ENCODE measurements at regions not wholly inside any gene's neighbourhood (a gene's known extent, or its start where the extent isn't known, plus 50 kb on each side); places are given as distances from the start of the nearest gene placed in this dataset.
"Not testable (repeated sequence)": the region's sequence is repeated elsewhere in the genome, so short reads cannot be mapped to it uniquely, and the experiment has no call there.

DNA sequence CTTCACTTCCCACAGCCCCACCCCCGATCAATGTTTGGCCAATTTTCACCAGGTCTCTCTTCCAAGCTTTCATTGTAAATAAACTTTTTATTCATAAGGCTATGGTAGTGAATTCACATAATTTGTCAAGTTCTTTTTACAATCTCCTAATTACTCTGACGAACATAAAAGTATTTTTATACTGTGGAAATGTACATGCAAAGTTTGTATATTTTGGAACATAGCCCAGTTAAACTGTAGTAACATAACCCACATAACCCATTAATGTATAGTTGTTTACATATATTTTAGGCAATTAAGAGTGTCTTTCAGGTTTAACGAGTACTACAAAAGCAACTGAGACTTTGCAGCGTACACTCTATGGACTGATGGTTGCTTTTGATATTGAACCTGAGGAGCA is 228.3 kb upstream of the ERBB4 start:
- FAIRE-seq, result no peak

DNA sequence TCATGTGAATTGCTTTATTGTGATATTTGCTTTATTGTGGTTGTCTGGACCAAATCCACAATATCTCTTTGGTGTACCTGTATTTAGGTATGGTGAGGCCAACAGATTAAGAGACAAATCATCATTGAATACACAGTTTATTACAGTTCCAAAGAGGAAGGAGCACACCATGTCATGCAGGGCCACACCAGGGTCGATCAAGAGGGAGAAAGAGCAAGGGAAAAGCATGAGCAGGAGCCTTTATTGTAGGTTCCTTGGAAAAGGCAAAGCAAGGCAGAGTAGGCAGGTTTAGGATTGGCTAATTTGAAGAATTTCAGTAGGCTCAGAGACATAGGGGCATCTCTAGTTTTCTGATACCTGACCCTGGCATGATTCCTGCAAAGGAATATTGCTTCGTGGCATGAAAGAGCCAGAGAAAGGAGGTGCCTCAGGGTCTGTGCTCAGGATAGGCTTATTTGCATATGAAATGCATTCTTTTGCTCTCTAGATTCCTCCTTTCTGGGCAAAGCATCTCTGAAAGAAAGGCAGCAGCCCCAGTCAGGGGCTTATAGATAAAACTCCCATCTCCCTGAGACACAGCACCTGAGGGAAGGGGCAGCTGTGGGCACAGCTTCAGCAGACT is 214.2 kb upstream of the ERBB4 start:
- no peak for FAIRE-seq

DNA sequence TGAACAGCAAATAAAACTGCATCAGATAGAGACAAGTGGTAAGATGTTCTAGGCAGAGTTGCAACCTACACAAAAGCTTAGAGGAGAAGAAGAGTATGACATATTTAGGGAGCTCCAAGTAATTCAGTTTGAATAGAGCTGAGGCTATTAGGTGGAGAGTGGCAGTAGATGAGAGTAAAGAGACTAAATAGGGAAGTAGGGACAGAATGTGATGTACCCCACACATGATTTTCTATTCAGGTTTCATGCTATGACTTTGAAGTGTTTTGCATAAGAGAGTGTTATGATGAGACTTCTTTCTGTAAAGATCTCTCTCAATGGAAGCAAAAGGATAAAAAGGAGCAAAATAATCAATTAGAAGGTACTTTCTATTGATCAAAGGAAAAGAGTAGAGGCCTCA is 206.8 kb upstream of the ERBB4 start:
- no peak for FAIRE-seq

DNA sequence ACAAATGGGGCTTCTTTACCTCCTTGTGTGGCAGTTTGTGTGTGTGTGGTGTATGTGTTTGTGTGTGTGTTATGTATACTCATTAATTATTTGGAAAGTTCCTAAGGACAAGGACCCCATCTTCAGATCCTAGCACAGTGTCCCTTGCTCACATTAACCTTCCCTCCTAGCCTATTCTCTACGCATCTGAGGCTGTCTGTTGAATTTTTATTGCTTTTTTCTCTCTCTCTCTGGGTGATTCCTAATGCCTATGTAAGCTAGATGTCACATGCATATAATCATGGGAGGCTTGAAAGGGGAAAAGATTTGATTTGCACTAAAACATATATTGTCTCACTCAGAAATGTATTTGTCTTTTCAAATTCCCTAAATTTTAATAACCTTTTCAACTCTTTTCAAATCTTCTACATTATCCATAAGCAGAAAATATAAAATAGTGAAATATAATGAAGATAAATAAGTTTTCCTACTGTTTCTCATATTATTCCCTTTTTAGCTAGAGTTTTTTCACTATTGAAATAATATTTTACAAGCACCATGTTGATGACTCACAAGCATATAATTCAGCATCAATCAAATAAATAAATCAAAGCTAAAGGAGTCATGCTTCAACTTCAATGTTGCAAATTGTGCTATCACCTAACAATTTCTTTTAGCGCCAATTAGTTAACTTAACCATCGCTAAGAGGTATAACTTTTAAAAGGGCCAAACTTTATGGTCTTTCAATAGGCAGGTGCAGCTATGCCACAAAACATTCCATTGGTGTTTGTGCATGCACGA is 199.0 kb upstream of the ERBB4 start:
- no peak for FAIRE-seq

DNA sequence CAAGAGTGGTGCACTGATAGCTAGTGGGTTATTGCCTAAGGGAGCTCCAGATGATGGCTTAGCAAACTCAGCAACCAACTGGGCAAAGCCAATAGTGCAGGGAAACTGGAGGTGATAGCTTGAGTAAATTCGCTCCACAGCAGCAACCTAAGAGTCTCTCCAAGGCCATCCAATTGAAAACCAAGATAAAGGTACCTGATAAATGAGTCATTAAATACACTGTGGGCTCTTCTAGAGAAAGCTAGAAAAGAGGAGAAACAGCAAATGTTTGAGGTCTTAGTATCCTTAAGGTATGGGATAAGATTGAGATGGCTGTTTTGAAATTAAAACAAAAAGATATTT is 197.8 kb upstream of the ERBB4 start:
- FAIRE-seq, result no peak

DNA sequence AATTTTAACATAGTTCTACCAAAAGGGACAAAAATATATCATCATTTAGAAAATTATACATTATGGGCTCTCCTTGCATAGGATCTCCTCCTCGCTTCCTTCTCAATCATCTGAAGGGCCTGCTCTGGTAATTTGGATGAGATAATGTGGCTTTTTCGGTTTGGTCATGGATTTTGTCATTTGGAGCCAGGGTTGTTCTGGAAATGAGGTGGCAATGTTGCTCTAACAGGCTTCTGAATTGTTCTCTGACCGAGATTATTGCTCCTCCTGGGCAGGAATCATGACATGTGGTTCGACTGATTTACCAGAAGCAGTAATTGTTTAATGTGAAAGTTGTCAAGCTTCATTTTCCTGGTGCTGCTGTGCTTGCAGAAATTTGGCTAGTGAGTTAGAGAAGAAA is 194.7 kb upstream of the ERBB4 start:
- no peak for FAIRE-seq

DNA sequence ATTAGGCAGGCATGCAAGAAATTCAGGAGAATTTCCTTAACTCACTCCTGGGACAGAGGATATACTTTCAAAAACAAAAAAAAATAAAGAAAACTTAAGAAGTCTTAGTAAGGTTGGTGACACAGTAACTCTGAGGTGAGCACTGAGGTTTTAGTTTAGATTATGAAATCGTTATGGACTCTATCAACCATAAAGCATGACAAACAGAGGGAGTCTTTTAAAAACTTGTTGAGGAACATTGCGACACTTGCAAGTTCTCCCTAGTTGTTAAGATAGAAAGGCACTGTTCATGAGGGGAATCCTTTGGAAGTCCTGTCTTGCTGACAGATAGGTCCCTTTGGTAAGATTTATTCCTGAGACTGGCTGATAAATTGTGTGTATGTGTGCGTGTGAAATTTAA is 194.3 kb upstream of the ERBB4 start:
- FAIRE-seq, result no peak

DNA sequence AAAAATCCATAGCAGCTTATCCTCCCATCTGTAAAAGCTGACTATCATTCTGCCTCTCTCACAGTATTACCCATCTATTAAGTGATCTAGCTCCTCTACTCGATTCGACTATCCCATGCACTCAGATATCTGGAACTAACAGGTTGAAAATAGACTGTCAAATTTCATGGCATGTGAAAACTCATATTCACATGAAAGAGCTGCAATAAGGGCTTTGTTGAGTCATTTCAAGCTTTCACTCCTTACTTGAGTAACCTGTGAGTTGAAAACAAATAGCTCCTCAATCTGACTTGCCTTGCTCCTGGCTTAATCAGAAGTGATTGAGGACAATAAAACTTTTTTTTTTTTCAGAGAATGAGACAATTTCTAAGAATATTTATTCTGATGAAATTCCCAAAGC is 192.4 kb upstream of the ERBB4 start:
- no peak for FAIRE-seq

DNA sequence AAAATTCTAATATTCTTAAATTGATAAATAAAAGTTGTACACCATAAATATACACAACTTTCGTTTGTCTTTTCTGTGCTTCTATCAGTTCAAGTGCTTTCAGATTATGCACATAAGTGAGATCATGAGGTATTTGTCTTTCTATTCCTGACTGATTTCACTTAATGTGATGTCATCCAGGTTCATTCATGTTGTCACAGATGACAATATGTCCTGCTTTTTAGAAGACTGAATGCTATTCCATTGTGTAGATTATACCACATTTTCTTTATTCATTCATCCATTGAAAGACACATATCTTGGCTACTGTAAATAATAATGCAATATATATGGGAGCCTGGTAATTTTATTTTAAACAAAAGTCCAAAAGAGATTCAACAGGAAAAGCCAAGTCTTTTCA is 190.1 kb upstream of the ERBB4 start:
- FAIRE-seq, result no peak

DNA sequence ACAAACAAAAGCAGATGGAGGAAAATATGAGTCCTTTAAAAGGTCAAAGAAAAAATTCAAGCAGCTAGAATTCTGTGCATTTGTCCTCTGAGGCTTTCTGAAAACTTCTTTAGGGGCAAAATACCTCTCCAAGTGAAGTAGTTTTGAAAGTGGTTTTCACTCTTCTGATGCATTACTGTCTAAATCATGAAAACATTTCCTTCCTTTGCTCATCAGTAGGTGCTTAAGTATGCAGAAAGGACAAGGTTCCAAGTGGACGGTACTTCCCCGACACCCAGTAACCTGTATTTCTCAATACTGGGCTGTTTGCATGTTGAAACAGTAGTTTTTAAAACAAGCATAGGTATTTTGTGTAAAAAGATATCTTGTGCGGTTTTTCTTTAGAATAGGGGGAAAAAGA is 189.1 kb upstream of the ERBB4 start:
- FAIRE-seq, result no peak

DNA sequence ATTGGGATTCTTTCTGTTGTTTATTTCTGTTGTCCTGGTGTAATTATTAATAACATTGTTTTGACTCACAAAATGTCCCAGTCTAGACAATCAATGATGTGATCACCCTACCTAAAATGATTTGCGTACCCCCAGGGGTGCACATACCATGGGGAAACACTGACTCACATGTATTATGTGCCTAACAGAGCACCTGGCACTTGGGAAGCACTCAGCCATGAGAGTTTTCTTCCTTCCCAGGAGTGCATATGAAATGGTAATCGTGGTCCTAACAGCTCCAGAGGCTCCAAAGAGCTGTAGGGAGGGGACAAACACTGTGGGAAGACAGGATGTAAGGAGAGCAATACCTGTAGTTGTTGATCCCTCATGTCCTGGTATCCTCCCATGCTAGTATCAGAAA is 187.8 kb upstream of the ERBB4 start:
- no peak for FAIRE-seq

DNA sequence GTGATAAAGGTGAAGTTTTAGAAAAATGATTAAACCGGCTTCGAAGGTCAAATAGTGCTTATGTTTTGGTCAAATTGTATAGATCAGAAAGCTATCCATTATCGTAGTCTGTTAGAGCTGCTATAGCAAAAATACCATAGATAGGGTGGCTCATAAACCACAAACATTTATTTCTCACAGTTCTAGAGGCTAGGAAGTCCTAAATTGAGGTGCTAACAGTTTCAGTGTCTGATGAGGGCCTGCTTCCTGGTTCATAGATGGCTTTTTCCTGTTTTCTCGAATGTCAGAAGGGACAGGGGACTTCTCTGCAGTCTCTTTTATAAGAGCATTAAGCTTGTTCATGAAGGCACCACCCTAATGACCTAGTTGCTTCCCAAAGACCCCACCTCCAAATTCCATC is 186.6 kb upstream of the ERBB4 start:
- FAIRE-seq, result no peak

DNA sequence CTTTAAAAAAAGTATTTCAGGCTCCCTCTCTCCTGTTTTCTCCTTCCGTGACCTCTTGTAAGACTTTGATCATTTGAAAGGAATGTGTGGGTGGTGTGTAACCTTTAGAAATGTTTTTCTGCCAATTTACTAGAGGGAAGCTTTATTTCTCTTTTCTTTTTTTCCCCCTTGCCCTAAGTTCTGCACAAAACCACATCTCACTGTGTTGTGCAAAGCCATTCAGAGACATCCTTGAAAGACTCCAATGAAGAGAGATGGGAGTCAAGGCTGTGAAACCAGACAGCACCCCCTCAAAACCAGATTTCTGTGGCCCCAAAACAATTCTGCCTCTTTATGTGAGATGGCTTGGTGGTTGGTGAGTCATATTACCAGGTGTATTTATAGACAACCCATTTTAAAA is 184.6 kb upstream of the ERBB4 start:
- FAIRE-seq, result no peak

DNA sequence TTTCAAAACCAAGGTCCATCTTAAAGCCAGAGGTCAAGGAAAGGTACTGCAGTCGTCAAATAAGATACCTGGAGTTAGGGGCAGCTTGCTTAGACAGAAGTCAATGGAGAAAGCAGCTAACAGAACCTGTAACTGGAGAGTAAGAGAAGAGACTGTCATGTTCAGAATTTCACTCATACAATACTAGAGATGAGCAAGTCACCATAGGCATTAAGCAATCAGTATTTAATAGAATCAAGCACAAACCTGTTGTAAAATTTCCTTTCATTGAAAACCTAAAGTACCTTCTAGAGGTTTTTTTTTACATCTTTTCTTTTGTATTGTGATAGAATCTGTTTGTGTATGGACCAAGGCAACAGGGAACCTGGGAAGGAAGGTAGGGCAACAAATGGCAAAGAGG is 183.4 kb upstream of the ERBB4 start:
- no peak for FAIRE-seq

DNA sequence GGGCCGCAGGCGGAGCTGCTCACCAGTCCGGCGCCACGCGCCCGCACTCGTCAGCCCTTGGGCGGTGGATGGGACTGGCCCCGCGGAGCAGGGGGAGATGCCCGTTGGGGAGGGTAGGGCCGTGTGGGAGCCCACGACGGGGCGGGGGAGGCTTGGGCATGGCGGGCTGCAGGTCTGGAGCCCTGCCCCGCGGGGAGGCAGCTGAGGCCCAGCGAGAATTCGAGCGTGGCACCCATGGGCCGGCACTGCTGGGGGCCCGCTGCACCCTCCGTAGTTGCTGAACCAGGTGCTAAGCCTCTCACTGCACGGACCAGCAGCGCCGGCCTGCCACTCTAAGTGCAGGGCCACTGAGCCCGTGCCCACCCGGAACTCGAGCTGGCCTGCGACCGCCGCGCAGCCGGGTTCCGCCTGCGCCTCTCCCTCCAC is 182.4 kb upstream of the ERBB4 start:
- no peak for FAIRE-seq

DNA sequence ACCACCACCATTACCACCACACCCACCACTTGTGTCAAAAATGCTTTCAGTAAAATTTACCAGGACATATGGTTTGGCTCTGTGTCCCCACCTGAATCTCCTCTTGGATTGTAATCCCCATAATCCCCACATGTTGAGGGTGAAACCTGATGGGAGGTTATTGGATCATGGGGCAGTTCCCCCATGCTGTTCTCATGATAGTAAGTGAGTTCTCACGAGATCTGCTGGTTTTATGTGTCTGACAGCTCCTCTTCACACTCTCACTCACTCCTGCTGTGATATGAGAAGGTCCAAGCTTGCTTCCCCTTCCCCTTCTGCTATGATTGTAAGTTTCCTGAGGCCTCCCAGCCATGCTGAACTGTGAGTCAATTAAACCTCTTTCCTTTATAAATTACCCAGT is 176.8 kb upstream of the ERBB4 start:
- FAIRE-seq, result not testable (repeated sequence)

DNA sequence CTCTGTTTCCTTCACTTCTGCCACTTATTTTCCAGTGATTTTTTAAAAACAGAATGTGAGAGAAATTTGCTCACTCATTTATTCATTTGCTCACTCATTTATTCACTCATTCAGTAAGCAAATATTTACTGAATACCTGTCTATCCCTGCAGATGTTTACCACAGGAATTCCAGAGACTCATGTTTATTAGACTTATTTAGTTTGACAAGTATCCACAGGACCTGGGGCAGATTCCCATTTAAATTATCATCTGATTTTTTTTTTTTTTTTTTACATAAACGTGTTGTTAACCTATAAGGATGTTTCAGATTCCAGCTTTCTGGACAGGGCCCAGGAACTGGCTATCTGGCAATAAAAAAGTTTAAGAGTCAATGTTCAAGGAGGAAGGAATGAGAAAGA is 175.1 kb upstream of the ERBB4 start:
- FAIRE-seq, result no peak

DNA sequence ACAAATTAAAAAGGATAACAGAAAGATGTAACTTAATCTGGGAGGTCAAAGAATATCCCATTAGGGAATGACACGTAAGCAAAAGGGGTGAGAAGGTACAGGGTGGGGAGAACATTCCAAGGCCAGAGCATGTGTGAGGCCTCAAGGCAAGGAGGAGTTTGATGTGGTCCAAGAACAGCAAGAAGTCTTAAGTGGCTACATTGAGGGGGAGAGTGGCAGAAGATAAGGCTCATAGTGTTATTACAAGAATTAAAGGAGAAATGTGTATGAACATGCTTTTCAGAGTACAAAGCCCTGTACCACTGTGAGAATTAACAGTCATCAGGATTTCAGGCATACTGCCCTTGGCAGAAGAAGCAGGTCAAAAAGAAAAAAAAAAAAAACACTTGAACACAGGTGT is 174.4 kb upstream of the ERBB4 start:
- FAIRE-seq, result no peak

DNA sequence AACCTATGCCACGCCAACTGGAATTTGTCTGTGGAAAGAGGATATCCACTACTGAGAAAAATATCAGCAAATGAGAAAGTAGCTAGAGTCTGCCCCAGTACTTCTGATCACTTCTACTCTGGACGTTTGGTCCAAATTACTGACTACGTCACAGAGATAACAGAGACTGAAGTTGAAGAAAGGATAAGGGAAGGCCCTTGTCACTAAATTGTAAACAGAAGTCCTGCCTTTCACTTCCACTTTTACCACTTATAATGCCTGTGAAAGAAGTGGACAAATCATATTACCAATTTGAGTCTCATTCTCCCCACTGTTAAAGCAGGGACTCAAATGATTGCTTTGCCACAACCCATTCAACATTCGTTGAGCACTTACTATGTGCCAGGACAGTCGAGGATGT is 173.9 kb upstream of the ERBB4 start:
- no peak for FAIRE-seq

DNA sequence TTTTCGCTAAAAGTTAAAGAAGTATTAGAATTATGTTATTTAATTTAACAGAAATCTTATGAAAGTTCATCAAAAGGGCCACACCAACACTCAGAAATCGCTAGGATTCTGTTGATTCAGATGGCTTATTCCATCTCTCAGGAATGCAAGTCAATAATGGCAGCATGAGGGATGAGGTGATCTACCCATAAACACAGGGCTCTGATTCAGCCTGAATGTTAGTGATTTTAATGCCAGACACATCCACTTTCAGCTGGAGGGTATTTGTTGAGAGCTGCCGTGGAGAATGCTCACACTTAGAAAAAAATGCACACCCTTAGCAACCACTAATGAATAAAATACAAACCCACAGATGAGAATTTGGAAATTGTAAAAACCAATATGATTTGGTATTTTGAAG is 173.3 kb upstream of the ERBB4 start:
- FAIRE-seq, result no peak

DNA sequence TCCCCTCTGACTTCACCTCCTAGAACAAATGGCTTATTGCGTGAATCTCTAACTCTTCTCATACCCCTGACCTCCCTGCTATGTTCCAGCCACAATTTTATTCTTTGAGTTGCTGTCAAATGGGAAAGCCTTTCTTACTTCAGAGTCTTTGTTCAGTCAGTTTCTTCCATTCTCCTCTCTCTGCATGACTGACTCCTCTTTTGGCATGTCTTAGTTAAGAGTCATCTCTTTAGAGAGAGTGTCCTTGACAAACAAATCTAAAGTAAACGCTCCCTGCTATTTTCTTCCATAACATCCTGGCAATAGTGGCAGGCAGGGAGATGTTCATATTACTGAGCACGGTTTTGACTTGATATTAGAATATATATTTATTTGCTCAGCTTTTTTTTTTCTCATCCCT is 170.7 kb upstream of the ERBB4 start:
- no peak for FAIRE-seq

DNA sequence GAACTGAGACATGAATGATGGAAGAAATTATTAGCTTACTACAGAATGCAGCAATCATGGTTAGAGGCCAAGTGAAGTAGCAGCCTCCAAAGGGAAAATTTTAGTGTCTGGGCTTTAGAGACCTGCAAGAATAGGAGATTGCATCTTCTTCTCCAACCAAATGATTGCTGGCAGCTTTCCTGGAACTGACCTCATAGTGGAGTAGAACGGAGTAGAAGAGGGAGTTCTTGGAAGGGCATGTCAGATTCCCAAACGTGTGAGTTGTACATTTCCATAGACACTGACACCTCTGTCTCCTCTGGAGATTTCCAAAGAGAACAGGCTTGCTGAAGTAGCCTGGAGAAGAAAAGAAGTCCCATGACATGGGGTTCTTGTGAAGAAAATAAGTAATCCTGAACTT is 169.8 kb upstream of the ERBB4 start:
- no peak for FAIRE-seq

DNA sequence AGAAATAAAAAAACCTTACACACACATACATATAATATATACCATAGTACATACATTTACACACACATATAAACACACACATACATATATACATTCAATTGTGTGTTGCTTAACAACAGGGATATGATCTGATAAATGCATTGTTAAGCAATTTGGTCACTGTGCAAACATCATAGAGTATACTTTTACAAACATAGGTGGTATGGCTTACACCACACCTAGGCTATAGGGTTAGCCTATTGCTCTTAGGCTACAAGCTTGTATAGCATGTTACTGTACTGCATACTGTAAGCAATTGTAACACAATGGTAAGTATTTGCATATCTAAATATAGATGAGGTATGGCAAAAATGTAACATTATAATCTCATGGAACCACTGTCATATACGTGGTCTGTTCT is 156.8 kb upstream of the ERBB4 start:
- FAIRE-seq, result no peak

DNA sequence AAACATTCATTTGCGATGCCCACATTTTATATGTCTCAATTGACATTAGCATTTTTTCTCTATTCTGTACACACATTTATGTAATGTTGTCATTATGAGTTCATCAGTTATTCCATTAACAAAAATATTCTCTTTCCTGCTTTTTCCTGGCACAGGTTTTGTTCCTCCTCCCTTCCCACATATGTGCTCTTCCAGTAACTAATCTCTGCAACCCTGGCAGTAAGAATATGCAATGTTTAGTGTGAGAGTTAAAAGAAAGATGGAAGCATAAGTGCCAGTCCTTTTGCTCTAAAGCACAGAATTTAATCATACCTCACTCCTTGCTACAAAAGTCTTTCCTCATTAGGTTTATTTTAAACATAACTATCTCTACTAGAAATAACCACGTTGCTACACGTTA is 155.8 kb upstream of the ERBB4 start:
- no peak for FAIRE-seq

DNA sequence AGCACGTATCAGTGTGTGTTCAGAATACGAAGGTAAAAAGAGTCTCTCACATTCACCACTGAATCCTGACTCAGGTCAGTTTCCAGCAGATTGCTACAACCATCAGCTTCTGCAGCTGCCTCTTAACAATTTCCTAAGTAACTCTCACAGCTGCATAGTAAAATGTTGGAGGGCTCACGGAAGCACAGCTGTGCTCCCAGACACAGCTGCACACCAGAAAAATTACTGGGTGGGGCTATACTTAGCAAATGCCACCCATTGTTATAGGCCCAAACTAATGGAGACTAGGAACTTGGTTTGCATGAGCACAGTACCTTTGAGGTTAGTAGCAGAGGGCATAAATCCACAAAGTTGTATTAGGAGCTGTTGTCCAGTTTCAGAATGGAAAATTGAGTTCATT is 153.9 kb upstream of the ERBB4 start:
- FAIRE-seq, result no peak

Data from TTC549 (cell line).